Ishikawa (cell line): ENCODE measurements at regions not wholly inside any gene's neighbourhood (a gene's known extent, or its start where the extent isn't known, plus 50 kb on each side); places are given as distances from the start of the nearest gene placed in this dataset.

ENCODE experiments used
- CEBPB ChIP-seq: IDR thresholded peaks from 2 replicates; pipeline ENCODE4 v1.6.1; 2012
- CREB1 ChIP-seq: IDR thresholded peaks from 2 replicates; pipeline ENCODE4 v1.6.1; 2012; ENCODE audit warnings: low read depth
- EGR1 ChIP-seq: IDR thresholded peaks from 2 replicates; pipeline ENCODE4 v1.6.1; 2012
- EP300 ChIP-seq: IDR thresholded peaks from 2 replicates; pipeline ENCODE4 v1.6.1; 2012; ENCODE audit warnings: borderline replicate concordance

DNA sequence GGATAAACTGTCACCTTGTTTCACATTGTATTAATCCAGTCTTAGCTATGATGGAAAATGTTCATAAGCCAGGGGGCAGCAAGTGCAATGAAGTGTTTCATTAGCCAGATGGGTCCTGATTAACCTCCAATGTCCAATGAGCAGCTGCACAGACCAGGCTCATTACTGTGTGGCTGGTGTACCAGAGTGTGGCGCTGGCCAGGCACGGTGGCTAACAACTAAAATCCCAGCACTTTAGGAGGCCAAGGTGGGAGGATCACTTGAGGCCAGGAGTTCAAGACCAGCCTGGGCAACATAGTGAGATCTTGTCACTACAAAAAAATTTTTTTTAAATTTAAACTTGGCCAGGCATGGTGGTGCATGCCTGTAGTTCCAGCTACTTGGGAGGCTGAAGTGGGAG, 201.7 kb upstream of the FOXQ1 start:
- no peak for TF ChIP-seq EGR1
- TF ChIP-seq CREB1 = no peak
- no peak for TF ChIP-seq EP300
- no peak for TF ChIP-seq CEBPB
